K562 (cell line): ENCODE measurements at regions not wholly inside any gene's neighbourhood (a gene's known extent, or its start where the extent isn't known, plus 50 kb on each side); places are given as distances from the start of the nearest gene placed in this dataset.

Experiments
- CHD7 ChIP-seq: fragments of 200-600 bp; sonication (generic); IDR thresholded peaks from one replicate; pipeline ENCODE4 v1.6.1; 2012; ENCODE audit warnings: mild to moderate bottlenecking, low read depth, low read length, inconsistent platforms
- DMBX1 ChIP-seq: fragments of 250-450 bp; sonication (Bioruptor Pico); IDR thresholded peaks from 2 replicates; pipeline ENCODE4 v1.8.0; 2022; ENCODE audit warnings: inconsistent platforms, mild to moderate bottlenecking, moderate library complexity, borderline replicate concordance
- FOXA1 ChIP-seq: fragments of 450-650 bp; IDR thresholded peaks from 2 replicates; pipeline ENCODE4 v1.6.1; 2016; ENCODE audit warnings: mild to moderate bottlenecking, borderline replicate concordance
- FOXK2 ChIP-seq, 2 experiments: fragments of 450-650 bp; IDR thresholded peaks in 1 of 2; conservative IDR thresholded peaks in 1 of 2; 2 replicates each; pipeline ENCODE4 v1.6.1; 2016; ENCODE audit warnings: low read depth in 2 of 2, mild to moderate bottlenecking in 1 of 2
- JUNB ChIP-seq: fragments of 450-650 bp; formaldehyde crosslinking; conservative IDR thresholded peaks from 2 replicates; pipeline ENCODE4 v1.4.0; 2020; ENCODE audit warnings: mild to moderate bottlenecking
- MAFG ChIP-seq: fragments of 450-650 bp; conservative IDR thresholded peaks from 2 replicates; pipeline ENCODE4 v1.6.1; 2016; ENCODE audit warnings: missing genetic modification characterization, missing compliant biosample characterization
- MEIS2 ChIP-seq: fragments of 450-650 bp; IDR thresholded peaks from 2 replicates; pipeline ENCODE4 v1.6.1; 2014; ENCODE audit warnings: mild to moderate bottlenecking; ENCODE audit not compliant: partially characterized antibody
- MYC ChIP-seq, 2 experiments: fragments of 250-450 bp in 1 of 2; sonication (Bioruptor Pico) in 1 of 2; IDR thresholded peaks; 2 replicates each; pipeline versions ENCODE4 v1.5.1 to v1.6.1; 2012 to 2021; ENCODE audit warnings: low read depth in 2 of 2, borderline replicate concordance in 1 of 2, improper control_type of control experiment in 1 of 2, low read length in 1 of 2, mild to moderate bottlenecking in 1 of 2, moderate library complexity in 1 of 2
- SMARCA4 ChIP-seq: fragments of 450-650 bp; IDR thresholded peaks from 2 replicates; pipeline ENCODE4 v1.6.1; 2016
- TCF3 ChIP-seq: sonication (generic); formaldehyde crosslinking; IDR thresholded peaks from 2 replicates; pipeline ENCODE4 v1.4.0; 2020; ENCODE audit warnings: mild to moderate bottlenecking, missing genetic modification reagents
- ZBED1 ChIP-seq: IDR thresholded peaks from 2 replicates; pipeline ENCODE4 v1.6.1; 2014
- ZNF212 ChIP-seq: fragments of 450-650 bp; formaldehyde crosslinking; IDR thresholded peaks from 2 replicates; pipeline ENCODE4 v1.4.0; 2020; ENCODE audit warnings: mild to moderate bottlenecking
- ZNF217 ChIP-seq: sonication (generic); formaldehyde crosslinking; IDR thresholded peaks from 2 replicates; pipeline ENCODE4 v1.8.0; 2022; ENCODE audit warnings: mild to moderate bottlenecking, missing genetic modification reagents
- ZNF717 ChIP-seq: fragments of 250-450 bp; sonication (Bioruptor Pico); IDR thresholded peaks from 2 replicates; pipeline ENCODE4 v1.5.0; 2021
- TF ChIP-seq, protein P1 (sequence below), 3 experiments: fragments of 200-800 bp in 1 of 3; fragments of 250-450 bp in 1 of 3; fragments of 450-650 bp in 1 of 3; sonication (Bioruptor Pico) in 1 of 3; sonication (Bioruptor generic) in 1 of 3; formaldehyde crosslinking in 1 of 3; IDR thresholded peaks; 2 replicates each; pipeline versions ENCODE4 v1.6.1 to v1.8.0; 2016 to 2022; ENCODE audit warnings: mild to moderate bottlenecking in 2 of 3, missing genetic modification characterization in 2 of 3, missing compliant biosample characterization in 1 of 3, moderate library complexity in 1 of 3

DNA sequence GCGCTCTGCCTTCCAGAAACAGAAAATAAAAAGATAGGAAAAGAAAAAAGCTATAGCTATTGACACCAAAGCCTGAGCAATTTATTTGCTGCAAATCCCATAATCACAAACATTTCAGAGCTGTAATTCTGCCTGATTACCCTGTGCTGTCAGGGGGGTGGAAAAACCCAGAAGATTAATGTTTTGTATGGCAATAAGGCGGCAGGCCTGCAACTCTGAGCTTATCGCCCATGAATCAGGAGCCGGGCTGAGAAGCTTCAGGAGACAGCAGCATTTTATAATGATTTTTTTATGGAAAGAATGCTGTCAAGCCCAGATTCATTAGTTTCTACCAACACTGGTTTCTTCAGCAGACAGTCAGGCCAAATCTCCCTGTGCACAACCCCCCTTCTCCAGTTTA lies 82.6 kb upstream of the TMEM164 start (continued):
- TF ChIP-seq, protein P1, sequence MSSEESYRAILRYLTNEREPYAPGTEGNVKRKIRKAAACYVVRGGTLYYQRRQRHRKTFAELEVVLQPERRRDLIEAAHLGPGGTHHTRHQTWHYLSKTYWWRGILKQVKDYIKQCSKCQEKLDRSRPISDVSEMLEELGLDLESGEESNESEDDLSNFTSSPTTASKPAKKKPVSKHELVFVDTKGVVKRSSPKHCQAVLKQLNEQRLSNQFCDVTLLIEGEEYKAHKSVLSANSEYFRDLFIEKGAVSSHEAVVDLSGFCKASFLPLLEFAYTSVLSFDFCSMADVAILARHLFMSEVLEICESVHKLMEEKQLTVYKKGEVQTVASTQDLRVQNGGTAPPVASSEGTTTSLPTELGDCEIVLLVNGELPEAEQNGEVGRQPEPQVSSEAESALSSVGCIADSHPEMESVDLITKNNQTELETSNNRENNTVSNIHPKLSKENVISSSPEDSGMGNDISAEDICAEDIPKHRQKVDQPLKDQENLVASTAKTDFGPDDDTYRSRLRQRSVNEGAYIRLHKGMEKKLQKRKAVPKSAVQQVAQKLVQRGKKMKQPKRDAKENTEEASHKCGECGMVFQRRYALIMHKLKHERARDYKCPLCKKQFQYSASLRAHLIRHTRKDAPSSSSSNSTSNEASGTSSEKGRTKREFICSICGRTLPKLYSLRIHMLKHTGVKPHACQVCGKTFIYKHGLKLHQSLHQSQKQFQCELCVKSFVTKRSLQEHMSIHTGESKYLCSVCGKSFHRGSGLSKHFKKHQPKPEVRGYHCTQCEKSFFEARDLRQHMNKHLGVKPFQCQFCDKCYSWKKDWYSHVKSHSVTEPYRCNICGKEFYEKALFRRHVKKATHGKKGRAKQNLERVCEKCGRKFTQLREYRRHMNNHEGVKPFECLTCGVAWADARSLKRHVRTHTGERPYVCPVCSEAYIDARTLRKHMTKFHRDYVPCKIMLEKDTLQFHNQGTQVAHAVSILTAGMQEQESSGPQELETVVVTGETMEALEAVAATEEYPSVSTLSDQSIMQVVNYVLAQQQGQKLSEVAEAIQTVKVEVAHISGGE (CRISPR knock-in tag; IDR thresholded peaks at IDR 0.05): no peak
- peak; percentile 95 for TF ChIP-seq MEIS2
- TF ChIP-seq CHD7: no peak
- no peak for TF ChIP-seq FOXA1
- TF ChIP-seq MYC (IDR thresholded peaks at IDR 0.05; ENCODE audit: low read depth, low read length): no peak
- TF ChIP-seq MYC (CRISPR knock-in tag; IDR thresholded peaks at IDR 0.05; ENCODE audit: borderline replicate concordance, low read depth): no peak
- TF ChIP-seq TCF3 (CRISPR knock-in tag): no peak
- TF ChIP-seq MAFG (tag): no peak
- no peak for TF ChIP-seq JUNB (CRISPR knock-in tag)
- TF ChIP-seq SMARCA4: no peak
- no peak for TF ChIP-seq ZNF217 (CRISPR knock-in tag)
- TF ChIP-seq FOXK2 (conservative IDR thresholded peaks at IDR 0.05 in 1 of 2, IDR thresholded peaks at IDR 0.05 in 1 of 2; ENCODE audit: low read depth in 2 of 2): 0 out of 4 replicates have a peak, but pooled peaks of 1 of the 2 experiments have one; percentile 13
- TF ChIP-seq DMBX1 (CRISPR knock-in tag): no peak
- TF ChIP-seq ZNF212: no peak
- no peak for TF ChIP-seq ZBED1
- TF ChIP-seq ZNF717 (CRISPR knock-in tag): no peak
